Activated gamma-delta T cell treated with anti-CD3 and anti-CD28 coated beads, Interleukin-2, amount 50 U/mL, for 16 hours (primary cell): ENCODE measurements at regions not wholly inside any gene's neighbourhood (a gene's known extent, or its start where the extent isn't known, plus 50 kb on each side); places are given as distances from the start of the nearest gene placed in this dataset.

Source experiments
- DNase-seq: peaks from one replicate; pipeline ENCODE4 v3.0.0-alpha.2; 2020; ENCODE audit warnings: low read depth

DNA sequence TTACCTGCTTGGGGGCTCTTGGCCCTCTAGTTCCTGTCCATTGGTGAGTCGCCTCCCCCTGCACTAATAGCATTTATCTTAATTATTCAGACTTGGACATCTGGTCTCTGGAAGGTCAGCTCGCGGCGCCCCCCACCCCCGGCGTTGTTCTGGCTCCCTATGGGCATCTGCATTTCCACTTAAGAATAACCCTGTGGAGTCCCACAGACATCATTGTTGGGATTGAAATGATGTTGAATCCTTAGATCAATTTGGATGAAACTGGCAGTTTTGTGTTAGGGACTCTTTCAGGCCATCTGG is 313.8 kb upstream of the HS6ST1 start:
- no peak for DNase-seq

DNA sequence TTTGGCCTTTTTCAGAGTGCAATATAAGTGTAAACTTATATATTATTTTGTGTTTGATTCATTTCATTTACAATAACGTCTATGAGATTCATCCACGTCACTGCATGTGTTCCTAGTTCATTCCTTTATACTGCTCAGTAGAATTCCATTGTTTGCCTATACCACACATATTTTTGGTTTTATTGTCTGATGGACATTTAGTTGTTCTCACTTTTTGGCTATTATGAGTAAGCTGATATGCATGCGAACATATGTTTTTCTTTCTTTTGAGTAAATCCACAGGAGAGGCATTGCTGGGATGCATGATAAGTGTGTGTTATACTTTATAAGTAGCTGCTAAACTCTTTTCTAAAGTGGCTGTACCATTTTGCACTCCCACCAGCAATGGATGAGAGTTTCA is 314.8 kb upstream of the HS6ST1 start:
- no peak for DNase-seq

DNA sequence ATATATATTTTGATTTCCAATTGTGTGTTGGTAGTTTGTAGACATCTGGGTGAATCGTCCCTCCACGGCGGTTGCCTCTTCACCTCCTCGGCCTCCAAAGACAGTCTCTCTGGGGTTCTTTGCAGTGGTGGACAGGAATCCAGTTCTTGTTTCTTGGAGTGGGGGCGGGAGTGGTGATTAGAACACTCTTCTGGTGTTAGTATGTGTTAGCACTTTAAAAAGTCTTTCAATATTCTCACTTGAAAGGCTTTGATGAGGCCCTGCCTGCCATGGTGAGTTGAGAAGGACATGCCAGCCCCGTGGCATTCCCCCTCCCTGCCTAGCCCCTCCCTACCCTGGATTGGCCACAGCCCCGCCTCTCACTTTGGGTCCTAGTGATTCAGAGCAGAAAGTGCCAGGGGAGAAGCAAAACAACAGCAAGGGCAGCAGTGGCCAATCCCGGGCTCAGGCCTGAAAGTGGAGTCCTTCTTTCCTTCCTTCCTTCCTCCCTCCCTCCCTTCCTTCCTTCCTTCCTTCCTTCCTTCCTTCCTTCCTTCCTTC is 316.8 kb upstream of the HS6ST1 start:
- no peak for DNase-seq

DNA sequence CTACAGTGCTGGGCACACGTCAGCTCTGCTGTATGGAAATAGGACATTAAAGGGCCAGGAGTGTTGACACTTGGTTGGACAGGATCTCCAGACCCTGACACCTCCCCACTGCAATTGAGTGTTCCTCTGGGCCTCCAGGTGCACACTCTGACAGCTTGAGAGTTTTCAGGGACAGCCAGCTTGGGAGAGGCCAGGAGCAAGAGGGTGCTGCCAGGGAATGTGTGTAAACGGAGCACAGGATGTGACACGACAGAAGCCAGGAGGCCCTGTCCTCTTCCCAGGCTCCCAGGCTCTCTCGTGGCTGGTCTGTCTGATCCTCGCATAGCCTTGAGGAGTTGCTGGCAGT is 318.1 kb upstream of the HS6ST1 start:
- DNase-seq, result no peak

DNA sequence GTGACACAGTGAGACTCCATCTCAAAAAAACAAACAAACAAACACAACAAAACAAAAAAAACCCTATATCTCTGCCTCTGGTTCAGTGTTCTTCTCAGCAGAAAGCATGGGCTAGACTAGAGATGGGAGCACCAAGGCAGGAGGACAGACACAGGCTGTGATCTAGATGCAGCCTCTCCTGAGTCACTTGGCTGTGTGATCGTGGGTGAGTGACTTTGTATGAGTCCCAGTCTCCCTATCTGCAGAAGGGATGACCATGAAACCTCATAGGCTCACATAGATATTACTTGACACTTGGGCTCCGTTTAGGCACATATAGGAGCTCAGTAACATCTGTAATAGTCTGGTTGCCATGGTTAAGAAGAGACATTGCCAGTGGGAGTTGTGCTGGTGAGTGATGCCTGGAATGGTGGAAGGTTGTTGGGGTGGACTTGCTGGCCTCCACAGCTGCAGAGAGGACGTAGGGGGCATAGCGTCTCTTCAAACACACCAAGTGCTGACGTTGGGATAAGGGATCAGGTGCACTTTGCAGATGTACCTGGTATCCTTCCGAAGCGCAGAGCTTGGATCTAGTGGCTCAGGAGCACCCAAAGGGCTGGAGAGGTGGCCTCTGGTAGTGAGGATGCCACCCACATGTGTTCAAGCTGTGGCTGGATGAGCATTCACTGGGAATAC is 318.9 kb upstream of the HS6ST1 start:
- DNase-seq, result no peak

DNA sequence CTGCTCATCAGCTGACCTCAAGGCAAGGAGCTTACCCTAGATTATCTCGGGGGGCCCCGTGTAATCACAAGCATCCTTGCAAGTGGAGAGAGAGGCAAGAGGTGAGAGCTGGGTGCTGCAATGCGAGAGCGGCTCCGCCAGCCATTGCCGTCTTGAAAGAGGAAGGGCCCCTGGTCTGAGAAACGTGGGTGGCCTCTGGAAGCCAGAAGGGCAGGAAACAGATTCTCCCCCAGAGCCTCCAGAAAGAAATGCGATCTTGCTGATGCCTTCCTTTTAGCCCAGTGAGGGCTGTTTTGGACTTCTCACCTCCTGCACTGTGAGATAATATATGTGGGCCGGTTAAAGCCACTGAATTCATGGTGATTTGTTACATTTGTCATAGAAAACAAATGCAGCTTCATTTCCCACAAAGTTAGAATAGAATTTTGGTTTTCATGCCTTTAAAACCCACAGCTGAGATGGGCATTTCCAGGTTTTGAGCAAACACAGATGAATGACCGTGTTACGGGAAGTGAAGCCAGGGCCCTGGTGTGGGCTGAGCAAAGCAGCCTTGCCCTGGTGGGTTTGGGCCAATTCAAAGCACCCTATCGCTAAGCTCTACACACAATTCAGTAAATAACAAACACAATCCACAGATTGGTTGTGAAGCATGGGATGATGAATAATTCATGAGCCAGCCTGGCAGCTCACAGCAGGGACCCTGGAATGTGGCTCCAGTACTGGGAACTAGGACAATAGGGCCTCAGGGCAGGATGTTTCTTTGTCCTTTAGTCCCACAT is 319.9 kb upstream of the HS6ST1 start:
- no peak for DNase-seq

DNA sequence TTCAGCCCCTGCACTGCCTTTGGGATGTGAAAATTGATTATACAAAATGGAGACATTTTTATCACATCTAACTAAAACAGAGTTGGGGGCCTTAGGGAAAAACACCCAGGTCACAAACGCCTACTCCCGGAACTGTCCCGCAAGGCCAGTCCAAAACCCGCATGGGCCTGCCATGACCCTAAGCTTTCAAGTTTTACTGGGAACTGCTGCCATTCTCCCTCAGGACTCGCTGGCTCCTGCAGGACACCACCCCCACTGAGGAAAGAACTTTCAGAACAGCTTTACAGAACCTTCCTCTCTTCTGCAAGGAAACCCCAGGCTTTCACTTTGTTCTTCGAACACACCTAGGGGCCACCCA is 320.4 kb upstream of the HS6ST1 start:
- DNase-seq, result no peak

DNA sequence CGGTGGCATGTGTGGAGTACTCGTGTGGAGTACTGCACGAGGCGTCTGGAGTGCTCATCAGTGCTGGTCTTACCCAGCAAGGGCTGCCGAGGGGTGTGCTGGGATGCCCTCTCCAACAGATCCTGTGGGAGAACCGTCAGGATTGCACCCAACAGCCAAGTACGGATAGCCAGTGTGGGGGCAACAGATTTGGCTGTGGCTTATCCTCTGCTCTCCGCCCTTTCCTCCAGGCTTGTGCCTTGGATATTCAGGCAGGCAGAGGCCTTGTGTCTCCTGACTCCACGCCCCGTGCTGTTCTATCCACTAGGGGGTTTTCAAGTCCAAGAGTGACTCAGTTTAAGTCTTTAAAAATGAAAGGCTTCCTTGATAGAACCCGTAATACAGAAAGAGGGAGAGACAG is 321.0 kb upstream of the HS6ST1 start:
- no peak for DNase-seq

DNA sequence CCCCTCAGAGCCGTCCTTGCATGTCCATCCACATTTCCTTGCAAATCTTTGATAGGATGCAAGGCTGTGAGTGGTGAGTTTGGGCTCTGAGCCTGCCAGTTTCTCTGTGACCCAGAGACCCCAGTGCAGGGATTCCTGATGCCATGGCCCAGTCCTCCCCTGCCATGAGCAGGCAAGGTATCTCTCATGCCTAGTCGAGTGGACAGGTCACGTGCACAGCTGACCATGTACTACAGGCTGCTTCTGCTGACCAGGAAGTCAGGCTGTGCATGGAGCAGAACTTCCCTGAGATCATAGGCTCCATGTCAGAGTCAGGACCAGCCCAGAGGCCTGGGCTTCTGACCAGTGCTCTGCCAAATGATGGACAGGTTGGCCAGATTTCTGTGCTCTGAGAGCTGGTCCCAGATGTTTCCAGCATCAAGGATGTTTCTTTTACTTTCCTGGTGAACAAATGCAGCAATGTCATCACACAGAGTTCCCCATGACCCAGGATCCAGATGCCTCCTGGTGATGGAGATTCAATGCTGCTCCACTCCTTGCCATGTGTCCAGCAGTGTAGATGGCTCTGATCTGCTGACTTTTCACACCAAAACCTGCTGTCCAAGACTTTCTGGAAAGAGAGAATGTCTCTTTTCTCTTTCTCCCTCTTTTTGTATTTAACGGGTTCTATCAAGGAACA is 321.6 kb upstream of the HS6ST1 start:
- no peak for DNase-seq

DNA sequence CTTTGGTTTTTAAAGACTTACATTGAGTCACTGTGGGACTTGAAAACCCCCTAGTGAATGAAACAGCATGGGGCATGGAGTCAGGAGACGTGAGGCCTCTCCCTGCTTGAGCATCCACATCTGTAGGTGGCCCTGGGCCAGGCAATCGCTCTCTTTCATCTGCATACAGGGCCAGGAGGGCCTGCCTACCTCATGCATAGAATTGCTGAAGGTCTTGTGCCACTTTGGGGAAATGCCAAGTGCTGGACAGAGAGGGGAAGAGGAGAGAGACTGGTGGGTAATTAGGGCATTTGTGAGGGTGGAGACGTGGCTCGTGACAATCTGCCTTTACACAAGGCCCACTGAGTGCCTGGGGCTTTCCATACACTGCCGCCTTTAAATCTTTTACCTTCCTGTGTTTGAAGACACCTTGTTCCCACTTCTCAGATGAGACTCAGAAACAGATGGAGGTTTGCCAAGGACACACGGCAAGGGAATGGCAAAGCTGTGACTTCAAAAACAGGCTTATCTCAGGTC is 322.2 kb upstream of the HS6ST1 start:
- no peak for DNase-seq

DNA sequence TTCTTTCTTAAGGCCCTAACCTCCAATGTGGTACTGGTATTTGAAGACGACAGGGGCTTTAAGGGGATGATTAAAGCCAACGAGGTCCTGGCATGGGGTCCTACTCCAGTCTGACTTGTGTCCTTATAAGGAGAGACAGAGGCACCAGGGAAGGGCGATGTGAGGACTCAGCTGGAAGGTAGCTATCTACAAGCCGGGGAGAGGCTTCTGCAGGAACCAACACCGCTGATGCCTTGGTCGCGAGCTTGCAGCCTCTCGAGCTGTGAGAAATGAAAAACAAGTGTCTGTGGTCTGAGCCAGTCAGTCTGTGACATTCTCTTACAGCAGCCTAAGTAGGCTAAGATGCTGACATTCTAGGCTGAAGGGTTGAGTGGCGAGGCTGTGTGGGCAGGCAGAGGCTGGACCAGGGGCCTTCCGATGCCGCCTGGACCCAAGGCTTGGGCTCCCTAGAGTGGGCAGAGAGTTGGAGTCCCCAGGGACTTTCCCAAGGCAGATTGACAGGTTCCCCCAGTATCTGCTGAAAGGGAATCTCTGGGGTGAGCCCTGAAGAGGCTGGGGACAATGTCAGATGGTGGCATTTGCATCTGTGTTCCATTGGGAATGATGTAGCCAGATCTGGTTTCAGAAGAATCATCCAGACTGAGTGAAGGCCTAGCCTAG is 322.9 kb upstream of the HS6ST1 start:
- DNase-seq, result no peak

DNA sequence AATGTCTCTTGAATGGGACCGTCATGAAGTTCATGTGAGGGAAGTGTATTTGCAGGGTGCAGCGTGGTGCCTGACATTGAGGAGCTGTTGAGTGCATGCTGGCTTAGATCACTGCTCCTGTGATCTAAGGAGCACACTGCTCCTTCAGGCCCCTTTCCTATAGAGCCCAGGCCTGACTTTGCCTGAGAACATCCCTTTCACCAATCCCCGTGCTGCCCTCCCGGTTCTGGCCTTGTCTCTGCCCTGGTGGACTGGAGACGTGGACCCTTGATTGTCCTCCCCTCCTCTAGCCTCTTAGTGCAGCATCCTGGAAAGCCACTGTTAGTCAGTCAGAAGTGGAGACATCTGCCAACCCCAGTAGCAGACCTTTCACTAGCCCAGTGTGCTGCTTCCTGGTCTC is 323.6 kb upstream of the HS6ST1 start:
- no peak for DNase-seq

DNA sequence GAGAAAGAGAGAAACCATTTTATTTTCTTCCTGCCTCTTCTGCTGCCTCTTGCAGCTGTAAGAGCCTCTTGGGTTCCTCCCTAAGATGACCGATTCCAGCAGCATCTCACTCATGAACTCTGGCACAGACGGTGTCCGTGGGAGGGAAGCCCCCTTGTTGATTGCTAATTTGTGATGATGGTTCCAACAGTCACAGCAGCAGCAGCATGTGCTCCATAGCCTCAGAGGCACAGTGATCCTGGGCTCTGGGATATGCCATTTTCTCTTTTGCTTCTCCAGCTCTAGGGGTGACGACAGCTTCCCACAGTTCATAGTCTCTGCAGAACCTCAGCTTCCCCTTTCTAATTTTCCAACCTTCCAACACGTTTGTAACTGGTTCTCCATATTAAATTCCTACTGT is 324.2 kb upstream of the HS6ST1 start:
- DNase-seq, result no peak

DNA sequence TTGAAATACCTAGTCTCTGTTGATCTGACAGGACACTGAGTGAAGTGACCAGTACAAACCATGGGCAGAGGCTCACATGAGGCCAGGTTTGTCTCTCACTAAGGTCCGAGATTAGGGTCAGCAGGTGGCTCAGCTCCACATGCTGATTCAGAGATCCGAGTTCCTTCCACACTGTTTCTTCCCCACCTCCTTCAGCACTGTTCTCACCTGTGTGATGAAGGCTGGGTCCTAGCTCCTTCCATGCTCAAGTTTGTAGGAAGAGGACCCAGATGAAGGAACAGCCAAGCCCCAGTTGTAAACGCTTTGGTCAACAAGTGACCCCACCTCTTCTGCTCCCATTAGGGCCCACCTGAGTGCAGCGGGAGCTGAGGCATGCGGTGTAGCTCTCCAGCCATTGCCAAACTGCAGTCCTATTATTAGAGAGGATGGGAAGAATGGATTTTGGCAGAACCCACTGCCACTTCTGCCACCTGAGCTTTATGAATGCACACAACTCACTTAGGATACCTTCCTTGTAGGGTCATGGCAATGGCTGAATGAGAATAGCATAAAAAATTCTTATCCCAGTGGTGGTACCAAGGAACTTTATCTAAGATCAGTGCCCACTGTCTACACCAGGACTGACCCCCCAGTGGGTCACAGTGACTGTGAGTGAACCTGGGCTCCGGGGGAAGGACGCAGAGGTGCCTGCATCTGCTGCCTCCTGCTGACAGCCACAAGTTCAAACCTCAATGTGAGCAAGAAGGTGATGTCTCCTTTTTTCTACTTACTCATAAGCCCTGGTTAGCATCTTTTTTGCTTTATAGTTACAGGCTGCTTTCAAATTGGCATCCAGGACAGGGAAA is 324.8 kb upstream of the HS6ST1 start:
- no peak for DNase-seq

DNA sequence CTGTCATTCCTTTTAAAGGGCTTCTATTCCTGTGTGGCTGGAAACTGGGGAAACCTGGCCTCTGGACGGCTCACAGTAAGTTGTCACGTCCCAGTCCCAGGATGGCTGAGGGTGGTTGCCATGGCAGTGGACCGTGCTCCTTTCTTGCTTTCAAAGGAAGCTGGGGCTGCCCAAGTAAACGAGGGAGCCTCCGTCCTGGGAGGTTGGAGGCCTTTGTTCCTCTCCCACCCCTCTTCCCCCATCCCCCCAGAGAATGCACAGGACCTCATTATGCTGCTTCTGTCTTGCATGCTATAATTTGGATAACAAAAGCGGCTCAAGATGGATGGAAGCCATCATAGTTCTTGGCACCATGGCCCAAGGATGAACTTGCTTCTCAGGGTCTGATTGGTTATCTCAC is 325.5 kb upstream of the HS6ST1 start:
- no peak for DNase-seq

DNA sequence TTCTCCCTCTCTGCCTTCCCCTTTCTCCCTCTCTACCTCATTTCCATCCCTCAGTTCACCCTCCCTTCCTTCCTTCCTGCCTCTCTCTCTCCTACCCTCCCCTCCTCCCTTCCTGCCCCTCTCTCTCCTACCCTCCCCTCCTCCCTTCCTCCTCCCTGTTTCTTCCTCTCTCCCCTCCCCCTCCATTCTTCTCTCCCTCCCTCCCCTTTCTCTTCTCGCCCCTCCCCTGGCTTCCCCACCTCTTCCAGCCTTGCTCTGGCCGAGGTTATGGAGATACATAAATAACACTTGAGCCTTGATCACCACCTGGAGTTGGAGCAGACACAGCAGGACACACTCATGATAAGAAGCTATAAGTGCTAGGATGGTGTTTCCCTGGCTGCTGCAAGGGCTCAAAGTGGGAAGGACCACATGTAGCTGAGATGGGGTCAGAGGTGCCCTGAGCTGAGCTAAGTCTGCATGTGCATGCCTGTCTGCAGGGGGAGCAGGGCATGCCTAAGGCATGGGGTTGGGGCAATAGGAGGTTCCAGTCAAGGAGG is 326.1 kb upstream of the HS6ST1 start:
- no peak for DNase-seq

DNA sequence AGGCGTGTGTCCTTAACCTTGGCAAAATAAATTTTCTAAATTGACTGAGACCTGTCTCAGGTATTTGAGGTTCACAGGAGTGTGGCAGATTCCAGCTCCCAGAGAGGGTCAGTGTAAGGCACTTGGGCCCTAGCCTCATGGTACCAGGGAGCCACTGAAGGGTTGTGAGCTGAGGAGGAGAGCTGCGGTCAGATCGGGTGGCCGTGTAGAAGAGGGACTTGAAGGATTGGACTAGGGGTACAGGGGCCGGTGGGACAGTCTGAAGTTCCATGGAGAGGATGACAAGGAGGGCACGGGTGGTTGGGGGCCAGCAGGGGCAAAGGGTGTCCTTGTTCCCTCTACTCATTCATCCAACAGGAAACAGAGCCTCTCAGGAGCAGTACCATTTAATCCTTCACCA is 327.0 kb upstream of the HS6ST1 start:
- DNase-seq, result no peak

DNA sequence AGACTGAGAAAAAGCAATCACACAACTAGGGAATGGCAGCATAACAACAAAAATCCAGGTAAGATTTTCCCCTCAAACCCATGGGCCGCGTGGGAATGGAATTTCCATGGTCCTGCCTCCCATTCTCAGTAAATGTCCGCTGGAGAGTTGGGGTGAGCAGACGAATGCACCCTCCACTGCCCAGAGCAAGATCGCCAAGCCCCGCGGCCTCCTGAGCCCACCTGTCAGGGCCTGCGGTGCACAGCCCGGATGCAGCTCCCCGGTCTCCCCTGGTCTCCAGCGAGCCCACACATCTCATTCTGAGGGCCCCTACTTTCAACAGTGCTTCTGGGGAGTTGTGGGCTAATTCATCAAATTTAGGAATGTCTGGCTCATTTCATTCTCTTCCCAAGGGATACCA is 327.4 kb upstream of the HS6ST1 start:
- no peak for DNase-seq

DNA sequence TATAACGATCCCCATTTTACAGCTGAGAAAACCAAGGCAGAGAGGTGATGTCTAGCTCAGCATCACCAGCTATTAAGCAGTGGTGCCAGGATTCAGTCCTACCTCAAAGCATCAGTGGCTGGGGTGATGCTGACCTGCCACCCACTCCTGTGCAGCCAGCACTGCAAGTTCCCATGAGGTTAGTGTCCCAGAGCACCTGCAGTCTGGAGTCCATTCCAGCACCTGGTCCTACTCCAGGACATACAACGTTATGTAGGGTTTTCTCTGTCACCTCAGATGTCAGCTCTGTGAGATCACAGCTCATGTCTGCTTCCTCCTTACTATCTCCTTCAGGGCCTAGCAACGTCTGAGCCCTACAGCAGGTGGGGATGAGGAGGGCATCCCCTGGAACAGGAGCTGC is 328.0 kb upstream of the HS6ST1 start:
- DNase-seq, result no peak

DNA sequence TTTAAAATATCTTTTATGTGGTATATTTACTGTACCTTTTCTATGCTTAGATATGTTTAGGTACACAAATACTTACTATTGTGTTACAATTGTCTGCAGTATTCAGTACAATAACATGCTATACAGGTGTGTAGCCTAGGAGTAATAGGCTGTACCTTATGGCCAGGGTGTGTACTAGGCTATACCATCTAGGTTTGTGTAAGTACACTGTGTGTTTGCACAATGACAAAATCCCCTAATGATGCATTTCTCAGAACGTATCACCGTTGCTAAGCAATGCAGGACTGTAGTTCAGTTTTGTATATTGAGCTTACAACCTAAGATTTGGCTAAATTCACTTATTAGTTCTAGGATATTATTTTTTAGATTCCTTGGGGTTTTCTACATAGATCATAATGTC is 332.3 kb upstream of the HS6ST1 start:
- DNase-seq, result no peak

DNA sequence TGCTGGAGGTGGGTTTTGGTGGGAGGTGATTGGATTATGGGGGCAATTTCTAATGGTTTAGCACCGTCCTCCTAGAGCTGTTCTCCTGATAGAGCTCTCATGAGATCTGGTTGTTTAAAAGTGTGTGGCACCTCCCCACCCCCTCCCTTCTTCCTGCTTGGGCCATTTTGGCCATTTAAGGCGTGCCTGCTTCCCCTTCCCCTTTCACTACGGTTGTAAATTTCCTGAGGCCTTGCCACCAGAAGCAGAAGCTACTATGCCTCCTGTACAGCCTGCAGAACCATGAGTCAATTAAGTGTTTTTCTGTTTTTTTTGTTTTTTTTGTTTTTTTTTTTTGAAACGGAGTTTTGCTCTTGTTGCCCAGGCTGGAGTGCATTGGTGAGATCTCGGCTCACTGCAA is 335.7 kb upstream of the HS6ST1 start:
- DNase-seq, result no peak

DNA sequence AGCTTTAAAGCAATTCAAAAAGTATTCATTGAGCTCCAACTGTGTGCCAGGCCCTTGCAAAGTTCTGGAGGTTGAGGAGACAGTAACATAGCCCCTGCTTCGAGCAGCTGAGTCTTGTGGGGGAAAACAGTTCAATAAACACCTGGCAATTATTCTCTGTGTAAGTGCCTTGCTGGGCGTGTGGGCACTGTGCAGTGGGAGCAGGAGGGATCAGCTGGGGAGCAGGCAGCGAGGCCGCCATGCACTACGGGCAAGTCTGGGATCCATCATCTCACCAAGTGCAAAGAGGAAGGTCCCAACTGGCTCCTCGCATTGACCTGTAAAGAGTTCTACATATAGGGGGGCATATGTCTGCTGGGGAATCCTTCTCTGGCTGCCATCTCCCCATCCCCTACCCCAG is 342.2 kb upstream of the HS6ST1 start:
- DNase-seq, result no peak
